LHCN-M2 (cell line): ENCODE measurements at regions not wholly inside any gene's neighbourhood (a gene's known extent, or its start where the extent isn't known, plus 50 kb on each side); places are given as distances from the start of the nearest gene placed in this dataset.
"Not testable (repeated sequence)": the region's sequence is repeated elsewhere in the genome, so short reads cannot be mapped to it uniquely, and the experiment has no call there.

Experiments used
- DNase-seq: peaks from one replicate; pipeline ENCODE4 v3.0.0-alpha.2; 2012; ENCODE audit warnings: low read depth

- DNase-seq, result no peak
Observed at GRCh38 chr9:85332487-85332886, 409.3 kb downstream of the AGTPBP1 start.

GRCh38 chr9:85331626-85332025, 410.1 kb downstream of the AGTPBP1 start:
- DNase-seq, result no peak

- no peak for DNase-seq
Observed at GRCh38 chr9:85322592-85322991, 419.2 kb downstream of the AGTPBP1 start.

GRCh38 chr9:85321561-85321960, 420.2 kb downstream of the AGTPBP1 start:
- DNase-seq, result no peak

- DNase-seq, result no peak
Observed at GRCh38 chr9:85319936-85320656, 421.7 kb downstream of the AGTPBP1 start.

GRCh38 chr9:85315535-85315934, 426.2 kb downstream of the AGTPBP1 start:
- DNase-seq, result not testable (repeated sequence)

- no peak for DNase-seq
Observed at GRCh38 chr9:85310573-85310972, 431.2 kb downstream of the AGTPBP1 start.

GRCh38 chr9:85303757-85304134, 438.0 kb downstream of the AGTPBP1 start:
- no peak for DNase-seq

GRCh38 chr9:85302938-85303756, 438.6 kb downstream of the AGTPBP1 start:
- no peak for DNase-seq

- DNase-seq, result no peak
Observed at GRCh38 chr9:85298499-85298898, 443.3 kb downstream of the AGTPBP1 start.

- not testable (repeated sequence) for DNase-seq
Observed at GRCh38 chr9:85295244-85295643, 446.5 kb downstream of the AGTPBP1 start.

GRCh38 chr9:85292261-85292660, 449.5 kb downstream of the AGTPBP1 start:
- no peak for DNase-seq

GRCh38 chr9:85291266-85291665, 450.5 kb downstream of the AGTPBP1 start:
- DNase-seq, result no peak

GRCh38 chr9:85290019-85290418, 451.7 kb downstream of the AGTPBP1 start:
- no peak for DNase-seq

GRCh38 chr9:85289142-85289541, 452.6 kb downstream of the AGTPBP1 start:
- DNase-seq, result no peak

- DNase-seq, result no peak
Observed at GRCh38 chr9:85283421-85283820, 458.3 kb downstream of the AGTPBP1 start.

GRCh38 chr9:85278769-85279168, 463.0 kb downstream of the AGTPBP1 start:
- DNase-seq, result no peak

GRCh38 chr9:85276741-85277140, 465.0 kb downstream of the AGTPBP1 start:
- no peak for DNase-seq

- no peak for DNase-seq
Observed at GRCh38 chr9:85269811-85270210, 471.9 kb downstream of the AGTPBP1 start.

GRCh38 chr9:85268131-85268530, 473.6 kb downstream of the AGTPBP1 start:
- no peak for DNase-seq

- DNase-seq, result no peak
Observed at GRCh38 chr9:85264695-85265094, 477.1 kb downstream of the AGTPBP1 start.

- no peak for DNase-seq
Observed at GRCh38 chr9:85263288-85263687, 478.5 kb downstream of the AGTPBP1 start.

- no peak for DNase-seq
Observed at GRCh38 chr9:85262333-85262732, 479.4 kb downstream of the AGTPBP1 start.
